Neural progenitor cell (in vitro differentiated cells): ENCODE measurements at regions not wholly inside any gene's neighbourhood (a gene's known extent, or its start where the extent isn't known, plus 50 kb on each side); places are given as distances from the start of the nearest gene placed in this dataset.

Experiments
- EZH2 ChIP-seq: fragments of 200-600 bp; sonication (generic); IDR thresholded peaks from 2 replicates; pipeline ENCODE4 v1.6.1; 2017; ENCODE audit warnings: antibody characterized with exemption, mild to moderate bottlenecking, moderate library complexity
- EZH2phosphoT487 ChIP-seq: fragments of 200-600 bp; sonication (generic); IDR thresholded peaks from 2 replicates; pipeline ENCODE4 v1.6.1; 2017; ENCODE audit warnings: antibody characterized with exemption
- TF ChIP-seq, protein P1 (sequence below): fragments of 200-600 bp; sonication (generic); IDR thresholded peaks from 2 replicates; pipeline ENCODE4 v1.5.1; 2017; ENCODE audit warnings: antibody characterized with exemption, mild to moderate bottlenecking

DNA sequence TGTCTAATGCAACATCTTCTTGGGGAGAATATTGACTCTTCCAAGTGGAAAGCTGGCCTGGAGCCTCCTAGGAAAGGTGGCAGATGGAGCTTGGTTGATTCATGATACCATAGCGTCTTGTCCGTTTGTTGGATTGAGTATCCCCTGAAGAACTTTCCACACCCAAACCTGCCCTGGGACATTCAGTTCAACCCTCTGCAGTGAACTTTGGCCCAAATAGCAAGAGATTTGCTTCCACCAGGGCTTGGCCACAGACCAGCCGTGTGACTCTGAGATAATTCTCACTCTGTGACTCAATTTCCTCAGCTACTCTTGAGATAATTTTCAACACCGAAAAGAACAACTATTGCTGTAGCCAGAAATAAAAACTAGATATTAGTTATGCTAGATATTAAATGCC lies 108.0 kb upstream of the RAD23B start:
- TF ChIP-seq, protein P1, sequence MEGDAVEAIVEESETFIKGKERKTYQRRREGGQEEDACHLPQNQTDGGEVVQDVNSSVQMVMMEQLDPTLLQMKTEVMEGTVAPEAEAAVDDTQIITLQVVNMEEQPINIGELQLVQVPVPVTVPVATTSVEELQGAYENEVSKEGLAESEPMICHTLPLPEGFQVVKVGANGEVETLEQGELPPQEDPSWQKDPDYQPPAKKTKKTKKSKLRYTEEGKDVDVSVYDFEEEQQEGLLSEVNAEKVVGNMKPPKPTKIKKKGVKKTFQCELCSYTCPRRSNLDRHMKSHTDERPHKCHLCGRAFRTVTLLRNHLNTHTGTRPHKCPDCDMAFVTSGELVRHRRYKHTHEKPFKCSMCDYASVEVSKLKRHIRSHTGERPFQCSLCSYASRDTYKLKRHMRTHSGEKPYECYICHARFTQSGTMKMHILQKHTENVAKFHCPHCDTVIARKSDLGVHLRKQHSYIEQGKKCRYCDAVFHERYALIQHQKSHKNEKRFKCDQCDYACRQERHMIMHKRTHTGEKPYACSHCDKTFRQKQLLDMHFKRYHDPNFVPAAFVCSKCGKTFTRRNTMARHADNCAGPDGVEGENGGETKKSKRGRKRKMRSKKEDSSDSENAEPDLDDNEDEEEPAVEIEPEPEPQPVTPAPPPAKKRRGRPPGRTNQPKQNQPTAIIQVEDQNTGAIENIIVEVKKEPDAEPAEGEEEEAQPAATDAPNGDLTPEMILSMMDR, result no peak
- no peak for TF ChIP-seq EZH2
- no peak for TF ChIP-seq EZH2phosphoT487
